Sigmoid colon (tissue), 6 donors: ENCODE measurements at regions not wholly inside any gene's neighbourhood (a gene's known extent, or its start where the extent isn't known, plus 50 kb on each side); places are given as distances from the start of the nearest gene placed in this dataset.

Experiments
- DNase-seq: peaks from one replicate; pipeline ENCODE4 v3.0.0-alpha.2; 2019
- H3K27ac ChIP-seq, 4 donors: fragments of 200-600 bp; sonication (generic); one replicate each; pipeline ENCODE4 v1.5.1; 2016 to 2019; ENCODE audit warnings: mild to moderate bottlenecking in 1 of 4
- H3K27me3 ChIP-seq, 3 donors: fragments of 200-600 bp; sonication (generic); one replicate each; pipeline ENCODE4 v1.5.1; 2019; ENCODE audit warnings: mild to moderate bottlenecking in 1 of 3
- H3K36me3 ChIP-seq, 4 donors: fragments of 200-600 bp; sonication (generic); one replicate each; pipeline ENCODE4 v1.5.1; 2016 to 2019
- H3K4me1 ChIP-seq, 4 donors: fragments of 200-600 bp; sonication (generic); one replicate each; pipeline ENCODE4 v1.5.1; 2017 to 2019
- H3K4me3 ChIP-seq, 4 donors: fragments of 200-600 bp; sonication (generic); one replicate each; pipeline ENCODE4 v1.5.1; 2017 to 2019; ENCODE audit warnings: mild to moderate bottlenecking in 2 of 4, moderate library complexity in 1 of 4
- H3K9me3 ChIP-seq, 4 donors: fragments of 200-600 bp in 3 of 4; sonication (generic) in 3 of 4; one replicate each; pipeline versions ENCODE4 v1.5.1 to v1.6.1; 2013 to 2019
- EP300 ChIP-seq, 4 donors: sonication (generic); formaldehyde crosslinking; IDR thresholded peaks; one replicate each; pipeline ENCODE4 v1.6.1; 2017; ENCODE audit warnings: antibody characterized with exemption in 4 of 4
- POLR2A ChIP-seq, 2 donors: fragments of 450-650 bp; IDR thresholded peaks; one replicate each; pipeline ENCODE4 v1.6.1; 2016; ENCODE audit warnings: antibody characterized with exemption in 2 of 2, mild to moderate bottlenecking in 2 of 2, moderate library complexity in 2 of 2
- POLR2AphosphoS5 ChIP-seq, 4 donors: sonication (generic); formaldehyde crosslinking; IDR thresholded peaks; one replicate each; pipeline ENCODE4 v1.6.1; 2017; ENCODE audit warnings: antibody characterized with exemption in 4 of 4
- WGBS, 2 donors: extraction: QIAGEN DNeasy Blood & Tissue Kit; methylation state at CpG; one replicate each; pipeline ENCODE4 v1.1.7; 2013; 5-methylcytosine and 5-hydroxymethylcytosine counted together
- intact Hi-C: fragments of 100-400 bp; cut with DNase I; formaldehyde crosslinking; loops from one replicate; pipeline ENCODE4 v1.15.1; 2023
- TF ChIP-seq, protein P1 (sequence below), 4 experiments: fragments of 450-650 bp in 3 of 4; fragments of 200-600 bp in 1 of 4; IDR thresholded peaks; one replicate each; pipeline ENCODE4 v1.5.1; 2016 to 2019; ENCODE audit warnings: antibody characterized with exemption in 4 of 4, mild to moderate bottlenecking in 3 of 4, moderate library complexity in 2 of 4
- donor health status: healthy with polysubstance abuse.
- donor health status: healthy.

DNA sequence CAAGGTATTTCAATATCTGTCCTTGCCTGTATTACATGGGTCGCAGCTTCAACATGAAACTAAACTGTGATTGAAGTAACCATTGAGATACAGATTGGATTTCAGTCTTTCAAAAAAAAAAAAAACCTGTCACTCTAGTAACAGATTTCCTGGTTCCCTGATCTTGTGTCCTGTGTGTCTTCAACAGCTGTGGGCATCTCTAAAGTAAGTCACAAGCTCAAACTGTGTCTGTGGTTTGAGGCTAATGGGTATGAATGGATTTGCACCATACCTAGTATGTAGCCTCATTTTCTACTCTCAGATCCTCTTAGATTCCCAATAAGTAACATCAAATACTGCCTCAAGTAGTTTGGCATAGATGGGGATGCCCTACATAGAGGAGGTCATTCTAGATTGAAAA is 300.1 kb downstream of the COG6 start:
- Histone ChIP-seq H3K27me3 (no peaks in the 10 kb centered on the region), H3K4me3 (no peak overlapping the region), H3K36me3 (no peaks in the 10 kb centered on the region), H3K9me3 (no peaks in the 10 kb centered on the region), H3K27ac (no peak overlapping the region), H3K4me1 (no peaks in the 10 kb centered on the region)
- TF ChIP-seq EP300 (IDR thresholded peaks at IDR 0.05) (no peak), POLR2A (IDR thresholded peaks at IDR 0.05) (no peak), POLR2AphosphoS5 (IDR thresholded peaks at IDR 0.05) (no peak)
- TF ChIP-seq, protein P1, sequence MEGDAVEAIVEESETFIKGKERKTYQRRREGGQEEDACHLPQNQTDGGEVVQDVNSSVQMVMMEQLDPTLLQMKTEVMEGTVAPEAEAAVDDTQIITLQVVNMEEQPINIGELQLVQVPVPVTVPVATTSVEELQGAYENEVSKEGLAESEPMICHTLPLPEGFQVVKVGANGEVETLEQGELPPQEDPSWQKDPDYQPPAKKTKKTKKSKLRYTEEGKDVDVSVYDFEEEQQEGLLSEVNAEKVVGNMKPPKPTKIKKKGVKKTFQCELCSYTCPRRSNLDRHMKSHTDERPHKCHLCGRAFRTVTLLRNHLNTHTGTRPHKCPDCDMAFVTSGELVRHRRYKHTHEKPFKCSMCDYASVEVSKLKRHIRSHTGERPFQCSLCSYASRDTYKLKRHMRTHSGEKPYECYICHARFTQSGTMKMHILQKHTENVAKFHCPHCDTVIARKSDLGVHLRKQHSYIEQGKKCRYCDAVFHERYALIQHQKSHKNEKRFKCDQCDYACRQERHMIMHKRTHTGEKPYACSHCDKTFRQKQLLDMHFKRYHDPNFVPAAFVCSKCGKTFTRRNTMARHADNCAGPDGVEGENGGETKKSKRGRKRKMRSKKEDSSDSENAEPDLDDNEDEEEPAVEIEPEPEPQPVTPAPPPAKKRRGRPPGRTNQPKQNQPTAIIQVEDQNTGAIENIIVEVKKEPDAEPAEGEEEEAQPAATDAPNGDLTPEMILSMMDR (IDR thresholded peaks at IDR 0.05), result no peak
- whole genome bisulfite sequencing, 2 donors, result 94 to 96% methylated on average over 1 of the region's 1 CpG
- intact Hi-C loops, result no loop called here
- DNase-seq, result no peak

DNA sequence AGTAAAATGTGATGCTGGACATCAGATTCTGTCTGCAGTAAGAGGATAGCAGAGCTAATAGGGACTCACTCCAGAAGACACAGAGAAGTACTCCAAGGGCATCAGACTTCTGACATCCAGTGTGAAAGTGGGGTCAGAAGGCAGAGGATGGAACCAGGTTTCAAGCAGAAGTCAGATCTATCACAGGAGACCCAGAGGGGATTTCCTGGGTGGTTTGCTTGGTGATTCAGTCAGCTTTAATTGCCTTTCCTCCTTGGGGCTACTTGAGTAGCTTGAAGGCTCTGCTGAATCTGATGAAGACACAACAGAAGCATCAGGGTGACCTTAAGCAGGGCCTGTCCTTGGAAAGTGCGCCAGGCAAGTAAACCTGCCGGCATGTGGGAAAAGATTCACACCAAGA is 300.6 kb downstream of the COG6 start:
- WGBS, 2 donors, result 83 to 97% methylated on average over 2 of the region's 2 CpGs
- H3K36me3 ChIP-seq, result no peaks in the 10 kb centered on the region

DNA sequence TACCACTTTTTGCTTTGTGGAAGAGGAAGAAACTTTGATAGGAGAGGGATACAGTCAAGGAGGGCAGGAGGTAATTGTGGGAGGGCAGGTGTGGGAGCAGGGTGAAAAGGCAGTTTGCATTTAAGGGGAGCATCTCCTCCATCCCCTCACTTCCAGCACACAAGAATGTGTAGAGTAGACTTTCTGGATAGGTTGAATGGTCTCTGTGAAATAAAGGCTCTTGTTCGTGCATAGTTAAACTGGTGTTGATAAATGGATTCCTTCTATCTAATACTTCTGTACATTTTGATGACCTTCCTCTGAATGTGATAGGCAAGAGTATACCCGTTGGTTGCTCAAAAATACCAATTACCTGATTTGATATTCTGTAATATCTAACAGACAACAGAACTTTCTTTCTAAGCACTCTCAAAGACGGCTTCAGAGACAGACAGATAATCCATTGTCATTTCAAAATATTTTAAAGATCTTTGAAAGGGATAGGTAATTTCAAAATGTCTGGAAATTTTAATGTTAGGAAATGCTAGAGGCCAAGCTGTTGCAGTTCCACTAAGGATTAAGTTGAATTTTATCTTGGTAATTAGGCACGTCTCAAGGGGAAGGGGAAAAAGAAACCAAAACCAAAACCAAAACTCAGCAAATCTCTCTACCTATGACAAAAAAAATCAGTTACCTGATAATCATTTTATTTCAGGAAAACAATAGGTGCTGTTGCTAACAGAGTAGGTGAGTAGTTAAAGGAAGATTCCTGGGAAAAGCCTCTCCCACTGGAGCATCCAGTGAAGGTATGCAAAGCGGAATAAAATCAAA is 302.6 kb downstream of the COG6 start:
- Histone ChIP-seq H3K27me3 (no peaks in the 10 kb centered on the region), H3K4me1 (no peaks in the 10 kb centered on the region), H3K27ac (no peak overlapping the region), H3K4me3 (no peak overlapping the region), H3K36me3 (no peaks in the 10 kb centered on the region), H3K9me3 (no peaks in the 10 kb centered on the region)
- TF ChIP-seq EP300 (IDR thresholded peaks at IDR 0.05) (no peak), POLR2AphosphoS5 (IDR thresholded peaks at IDR 0.05) (no peak), POLR2A (IDR thresholded peaks at IDR 0.05) (no peak)
- TF ChIP-seq, protein P1 (IDR thresholded peaks at IDR 0.05), result no peak
- no peak for DNase-seq
- intact Hi-C loops, result no loop called here
- 61 to 69% methylated on average over 5 of the region's 5 CpGs for WGBS, 2 donors

More for the DNA sequence above, 300.6 kb downstream of the COG6 start:
- Histone ChIP-seq H3K27me3 (no peaks in the 10 kb centered on the region), H3K9me3 (no peaks in the 10 kb centered on the region), H3K4me3 (no peak overlapping the region), H3K4me1 (no peaks in the 10 kb centered on the region), H3K27ac (no peak overlapping the region)
- intact Hi-C loops, result no loop called here
- TF ChIP-seq, protein P1 (IDR thresholded peaks at IDR 0.05), result no peak
- TF ChIP-seq POLR2AphosphoS5 (IDR thresholded peaks at IDR 0.05) (no peak), POLR2A (IDR thresholded peaks at IDR 0.05) (no peak), EP300 (IDR thresholded peaks at IDR 0.05) (no peak)
- no peak for DNase-seq

DNA sequence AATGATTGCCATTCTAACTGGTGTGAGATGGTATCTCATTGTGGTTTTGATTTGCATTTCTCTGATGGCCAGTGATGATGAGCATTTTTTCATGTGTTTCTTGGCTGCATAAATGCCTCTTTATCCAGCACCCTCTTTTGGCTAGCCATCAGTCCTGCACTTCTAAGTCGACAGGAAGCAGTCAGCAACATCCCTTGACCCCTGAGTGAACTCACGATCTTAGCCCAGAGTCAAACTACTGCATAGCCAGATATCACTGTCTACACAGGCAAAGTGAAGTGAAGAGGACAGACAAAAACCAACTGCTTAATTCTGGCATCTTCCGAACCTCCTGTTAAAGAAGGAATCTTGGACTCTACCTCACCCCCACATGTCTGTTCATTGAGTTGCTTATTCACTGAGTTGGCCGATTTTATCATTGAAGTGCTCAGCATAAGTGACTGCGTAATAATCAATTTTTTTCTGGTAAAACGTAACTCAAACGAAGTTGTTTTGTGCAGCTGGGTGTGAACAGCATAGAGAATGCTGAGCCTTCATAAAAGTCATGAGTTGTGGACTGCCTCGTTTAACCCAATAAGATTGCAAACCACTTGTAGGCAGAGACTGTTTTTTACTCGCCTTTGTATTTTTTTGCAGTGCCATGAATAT is 304.2 kb downstream of the COG6 start:
- H3K9me3 ChIP-seq, result no peaks in the 10 kb centered on the region
- intact Hi-C loops, result no loop called here
- WGBS, 2 donors, result 73 to 76% methylated on average over 9 of the region's 9 CpGs
- H3K27ac ChIP-seq, result no peak overlapping the region
- H3K4me1 ChIP-seq, result no peaks in the 10 kb centered on the region
- H3K36me3 ChIP-seq, result no peaks in the 10 kb centered on the region
- H3K27me3 ChIP-seq, result no peaks in the 10 kb centered on the region
- TF ChIP-seq, protein P1 (IDR thresholded peaks at IDR 0.05), result no peak
- TF ChIP-seq EP300 (IDR thresholded peaks at IDR 0.05) (no peak), POLR2A (IDR thresholded peaks at IDR 0.05) (no peak), POLR2AphosphoS5 (IDR thresholded peaks at IDR 0.05) (no peak)
- no peak overlapping the region for H3K4me3 ChIP-seq
- no peak for DNase-seq
